ENCODE measurements at regions not wholly inside any gene's neighbourhood (a gene's known extent, or its start where the extent isn't known, plus 50 kb on each side); places are given as distances from the start of the nearest gene placed in this dataset.
"Not testable (repeated sequence)": the region's sequence is repeated elsewhere in the genome, so short reads cannot be mapped to it uniquely, and the experiment has no call there.

- intact Hi-C loops (cut with DNase I), result no loop called here
- TF ChIP-seq POLR2AphosphoS5 (IDR thresholded peaks at IDR 0.05; ENCODE audit: insufficient read depth in 1 of 2, low read depth in 1 of 2) (no peak), CTCF (IDR thresholded peaks at IDR 0.05) (no peak), POLR2A (IDR thresholded peaks at IDR 0.05) (no peak)
- no peaks in the 10 kb centered on the region for H3K36me3 ChIP-seq
- no peaks in the 10 kb centered on the region for H3K27me3 ChIP-seq
- no peak overlapping the region for H3K27ac ChIP-seq
- no peak overlapping the region for H3K4me3 ChIP-seq
- no peak for DNase-seq (ENCODE audit: extremely low spot score in 2 of 2)
- H3K9me3 ChIP-seq, result no peaks in the 10 kb centered on the region
- no peaks in the 10 kb centered on the region for H3K4me1 ChIP-seq
Observed at GRCh38 chr5:174581479-174581878, 142.9 kb upstream of the MSX2 start.

GRCh38 chr5:174581894-174582293, 142.5 kb upstream of the MSX2 start:
- no peaks in the 10 kb centered on the region for H3K27me3 ChIP-seq
- no peak overlapping the region for H3K4me3 ChIP-seq
- TF ChIP-seq CTCF (IDR thresholded peaks at IDR 0.05), result no peak
- TF ChIP-seq POLR2A (IDR thresholded peaks at IDR 0.05), result no peak
- TF ChIP-seq POLR2AphosphoS5 (IDR thresholded peaks at IDR 0.05; ENCODE audit: insufficient read depth in 1 of 2, low read depth in 1 of 2), result no peak
- no peaks in the 10 kb centered on the region for H3K4me1 ChIP-seq
- no peak for DNase-seq (ENCODE audit: extremely low spot score in 2 of 2)
- no peak overlapping the region for H3K27ac ChIP-seq
- H3K36me3 ChIP-seq, result no peaks in the 10 kb centered on the region
- H3K9me3 ChIP-seq, result no peaks in the 10 kb centered on the region
- intact Hi-C loops (cut with DNase I), result no loop called here

GRCh38 chr5:174583071-174583470, 141.3 kb upstream of the MSX2 start:
- no peak overlapping the region for H3K4me3 ChIP-seq
- no peak for DNase-seq (ENCODE audit: extremely low spot score in 2 of 2)
- TF ChIP-seq CTCF (IDR thresholded peaks at IDR 0.05) (no peak), POLR2A (IDR thresholded peaks at IDR 0.05) (no peak), POLR2AphosphoS5 (IDR thresholded peaks at IDR 0.05; ENCODE audit: insufficient read depth in 1 of 2, low read depth in 1 of 2) (no peak)

GRCh38 chr5:174585472-174585871, 138.9 kb upstream of the MSX2 start:
- intact Hi-C loops (cut with DNase I), result loop anchor here (5.0 kb wide), 1 partner anchor 1097 kb away; no protein-coding TSS in a partner anchor
- no peaks in the 10 kb centered on the region for H3K9me3 ChIP-seq
- no peaks in the 10 kb centered on the region for H3K4me1 ChIP-seq
- no peaks in the 10 kb centered on the region for H3K36me3 ChIP-seq
- no peak for TF ChIP-seq CTCF (IDR thresholded peaks at IDR 0.05)
- TF ChIP-seq POLR2A (IDR thresholded peaks at IDR 0.05), result no peak
- no peak for TF ChIP-seq POLR2AphosphoS5 (IDR thresholded peaks at IDR 0.05; ENCODE audit: insufficient read depth in 1 of 2, low read depth in 1 of 2)
- no peaks in the 10 kb centered on the region for H3K27me3 ChIP-seq
- H3K4me3 ChIP-seq, result no peak overlapping the region
- no peak overlapping the region for H3K27ac ChIP-seq
- no peak for DNase-seq (ENCODE audit: extremely low spot score in 2 of 2)

More at GRCh38 chr5:174583071-174583470, 141.3 kb upstream of the MSX2 start:
- H3K9me3 ChIP-seq, result no peaks in the 10 kb centered on the region
- no peaks in the 10 kb centered on the region for H3K4me1 ChIP-seq
- H3K36me3 ChIP-seq, result no peaks in the 10 kb centered on the region
- intact Hi-C loops (cut with DNase I), result no loop called here
- no peak overlapping the region for H3K27ac ChIP-seq
- no peaks in the 10 kb centered on the region for H3K27me3 ChIP-seq

- not testable (repeated sequence) for H3K4me3 ChIP-seq; H3K9me3 ChIP-seq; DNase-seq (ENCODE audit: extremely low spot score in 2 of 2); H3K27ac ChIP-seq; H3K4me1 ChIP-seq; H3K27me3 ChIP-seq; H3K36me3 ChIP-seq
- intact Hi-C loops (cut with DNase I), result loop anchor here (5.0 kb wide), 1 partner anchor 1096 kb away; no protein-coding TSS in a partner anchor
Observed at GRCh38 chr5:174586163-174586562, 138.2 kb upstream of the MSX2 start.
